Brain microvascular endothelial cell (primary cell): ENCODE measurements at regions not wholly inside any gene's neighbourhood (a gene's known extent, or its start where the extent isn't known, plus 50 kb on each side); places are given as distances from the start of the nearest gene placed in this dataset.

Source experiments
- DNase-seq: peaks from one replicate; pipeline ENCODE4 v3.0.0-alpha.2; 2020
- H3K27ac ChIP-seq: fragments of 250-450 bp; sonication (Bioruptor Pico); 2 replicates; pipeline ENCODE4 v1.5.1; 2020; ENCODE audit warnings: mild to moderate bottlenecking, moderate library complexity
- H3K27me3 ChIP-seq: fragments of 250-450 bp; sonication (Bioruptor Pico); replicated peaks from 2 replicates; pipeline ENCODE4 v1.5.1; 2020; ENCODE audit warnings: mild to moderate bottlenecking
- H3K36me3 ChIP-seq: fragments of 250-450 bp; sonication (Bioruptor Pico); replicated peaks from 2 replicates; pipeline ENCODE4 v1.5.1; 2020; ENCODE audit warnings: mild to moderate bottlenecking
- H3K4me3 ChIP-seq: 2 replicates; pipeline ENCODE4 v1.5.1; 2011; ENCODE audit warnings: low read depth, mild to moderate bottlenecking, control low read depth, low read length, moderate library complexity
- in situ Hi-C: cut with HindIII; loops from 2 replicates; pipeline ENCODE4 v1.10.0; 2017; ENCODE audit warnings: low sequenced_read_pairs, low pct_ligation_motif_present
- TF ChIP-seq, protein P1 (sequence below): IDR thresholded peaks from 2 replicates; pipeline ENCODE4 v1.5.1; 2011; ENCODE audit warnings: low read depth, mild to moderate bottlenecking, moderate library complexity, low read length, control low read depth, inconsistent platforms; ENCODE audit errors: missing control alignments

DNA sequence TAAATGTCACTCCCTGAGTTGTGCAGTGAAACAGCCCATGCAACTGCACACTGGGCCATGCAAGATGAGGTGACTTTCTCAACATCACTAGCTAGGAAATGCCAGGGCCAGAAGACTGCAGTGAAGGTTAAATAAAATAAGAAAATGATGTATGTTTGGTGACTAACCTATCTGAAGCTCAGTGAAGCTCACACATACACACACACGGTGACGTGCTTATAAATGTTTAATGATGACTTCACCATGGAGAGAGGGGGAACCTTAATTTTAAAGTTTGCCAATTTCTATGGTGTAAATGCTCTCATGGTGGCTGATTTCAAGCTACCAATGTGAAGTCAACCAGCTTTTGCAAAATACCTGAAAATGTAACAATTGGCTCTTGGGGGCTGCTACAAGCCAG lies 166.4 kb downstream of the MAF start:
- no peak for DNase-seq
- no peak overlapping the region for H3K4me3 ChIP-seq
- no peaks in the 10 kb centered on the region for H3K27me3 ChIP-seq
- TF ChIP-seq, protein P1, sequence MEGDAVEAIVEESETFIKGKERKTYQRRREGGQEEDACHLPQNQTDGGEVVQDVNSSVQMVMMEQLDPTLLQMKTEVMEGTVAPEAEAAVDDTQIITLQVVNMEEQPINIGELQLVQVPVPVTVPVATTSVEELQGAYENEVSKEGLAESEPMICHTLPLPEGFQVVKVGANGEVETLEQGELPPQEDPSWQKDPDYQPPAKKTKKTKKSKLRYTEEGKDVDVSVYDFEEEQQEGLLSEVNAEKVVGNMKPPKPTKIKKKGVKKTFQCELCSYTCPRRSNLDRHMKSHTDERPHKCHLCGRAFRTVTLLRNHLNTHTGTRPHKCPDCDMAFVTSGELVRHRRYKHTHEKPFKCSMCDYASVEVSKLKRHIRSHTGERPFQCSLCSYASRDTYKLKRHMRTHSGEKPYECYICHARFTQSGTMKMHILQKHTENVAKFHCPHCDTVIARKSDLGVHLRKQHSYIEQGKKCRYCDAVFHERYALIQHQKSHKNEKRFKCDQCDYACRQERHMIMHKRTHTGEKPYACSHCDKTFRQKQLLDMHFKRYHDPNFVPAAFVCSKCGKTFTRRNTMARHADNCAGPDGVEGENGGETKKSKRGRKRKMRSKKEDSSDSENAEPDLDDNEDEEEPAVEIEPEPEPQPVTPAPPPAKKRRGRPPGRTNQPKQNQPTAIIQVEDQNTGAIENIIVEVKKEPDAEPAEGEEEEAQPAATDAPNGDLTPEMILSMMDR = no peak
- no peaks in the 10 kb centered on the region for H3K36me3 ChIP-seq
- H3K27ac ChIP-seq = no peak overlapping the region
- in situ Hi-C loops = no loop called here

GRCh38 chr16:79431923-79432322 lies 168.6 kb downstream of the MAF start:
- Histone ChIP-seq H3K27me3 (no peaks in the 10 kb centered on the region), H3K27ac (no peak overlapping the region), H3K4me3 (no peak overlapping the region), H3K36me3 (no peaks in the 10 kb centered on the region)
- no peak for DNase-seq
- TF ChIP-seq, protein P1 = no peak
- in situ Hi-C loops = no loop called here

DNA sequence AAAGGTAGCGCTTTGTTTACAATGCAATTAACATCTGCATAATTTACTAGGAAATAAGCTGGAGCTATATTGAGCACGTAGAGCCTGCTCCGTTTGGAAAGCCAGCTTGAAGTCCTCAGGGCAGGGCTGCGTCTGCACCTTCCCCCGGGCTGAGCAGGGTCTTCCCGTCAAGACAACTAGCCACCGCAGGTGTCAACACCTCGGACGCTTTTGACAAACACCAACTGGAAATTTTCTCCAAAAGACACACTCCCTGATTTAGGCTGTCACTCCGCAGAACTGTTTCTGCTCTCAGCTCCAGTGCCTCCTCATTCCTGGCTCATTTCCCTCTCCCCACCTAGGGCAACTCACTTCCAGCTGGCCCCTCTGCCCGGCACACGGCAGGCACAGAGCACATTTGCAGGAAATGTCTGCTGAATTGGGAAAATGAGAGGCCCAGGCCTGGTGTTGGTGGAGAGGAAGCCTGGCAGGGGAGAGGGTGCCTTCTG lies 170.3 kb downstream of the MAF start:
- H3K27me3 ChIP-seq = no peaks in the 10 kb centered on the region
- no peaks in the 10 kb centered on the region for H3K36me3 ChIP-seq
- in situ Hi-C loops = no loop called here
- no peak overlapping the region for H3K27ac ChIP-seq
- H3K4me3 ChIP-seq = no peak overlapping the region
- DNase-seq = no peak
- TF ChIP-seq, protein P1 = no peak

DNA sequence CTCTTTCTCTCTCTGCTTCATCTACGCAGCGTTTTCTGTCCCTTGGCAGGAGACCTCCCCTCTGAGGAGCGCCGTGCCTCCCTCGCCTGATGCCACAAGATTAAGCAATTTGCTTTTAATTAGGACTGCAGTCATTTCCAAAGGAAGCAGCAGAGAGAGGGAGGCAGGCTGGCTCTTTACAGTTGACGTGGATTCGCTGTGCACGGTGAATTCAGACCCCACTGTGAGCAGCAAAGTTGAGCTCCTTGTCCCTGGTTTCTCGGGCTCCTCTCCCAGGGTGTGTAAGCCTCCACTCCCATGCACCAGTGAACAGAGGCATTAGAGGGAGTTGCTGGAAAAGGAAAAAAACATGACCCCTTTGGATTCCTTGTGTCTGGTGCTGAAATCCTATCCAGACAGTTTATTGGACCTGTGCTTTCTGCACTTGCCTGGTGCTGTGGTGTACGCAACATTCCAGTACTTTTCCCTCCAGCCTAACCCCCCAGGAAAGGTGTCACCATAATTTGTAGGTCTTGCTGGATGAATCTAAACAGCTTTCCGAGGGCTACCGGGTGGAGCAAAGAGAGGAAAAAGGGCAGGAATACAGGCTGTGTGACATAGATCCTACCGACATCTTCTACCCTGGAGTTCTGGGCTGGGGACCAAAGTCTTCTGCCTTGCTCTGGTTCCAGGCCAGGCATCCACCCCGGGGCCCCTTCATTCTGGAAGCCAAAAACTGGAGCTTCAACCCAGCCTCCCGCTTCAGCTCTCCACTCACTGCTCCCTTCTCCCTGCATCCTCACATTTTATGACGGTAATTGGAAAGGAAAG lies 171.0 kb downstream of the MAF start:
- H3K27ac ChIP-seq = no peak overlapping the region
- no peak overlapping the region for H3K4me3 ChIP-seq
- DNase-seq = no peak
- no peaks in the 10 kb centered on the region for H3K27me3 ChIP-seq
- TF ChIP-seq, protein P1 = no peak
- in situ Hi-C loops = no loop called here
- H3K36me3 ChIP-seq = no peaks in the 10 kb centered on the region

DNA sequence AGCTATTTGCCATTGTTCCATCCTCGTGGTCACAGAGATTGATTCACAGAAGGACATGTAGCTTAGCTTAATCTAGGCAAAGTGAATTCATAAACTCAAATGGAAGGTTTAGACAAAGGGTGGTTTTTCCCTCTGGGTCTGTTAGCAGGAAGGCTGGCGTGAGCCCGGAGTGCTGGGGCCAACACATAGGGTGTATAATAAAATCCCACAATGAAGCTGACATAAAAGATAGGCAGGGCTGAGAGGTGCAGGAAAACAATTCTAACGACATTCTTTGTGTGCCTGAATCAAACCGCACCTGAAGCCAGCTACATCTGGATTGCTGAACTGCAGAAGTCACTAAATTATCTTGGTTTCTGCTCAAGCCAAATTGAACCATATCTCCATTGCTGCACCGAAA lies 173.9 kb downstream of the MAF start:
- no peak for DNase-seq
- no peaks in the 10 kb centered on the region for H3K36me3 ChIP-seq

More for the DNA sequence above, 173.9 kb downstream of the MAF start:
- in situ Hi-C loops = no loop called here
- TF ChIP-seq, protein P1 = no peak
- H3K27me3 ChIP-seq = no peaks in the 10 kb centered on the region
- no peak overlapping the region for H3K27ac ChIP-seq
- no peak overlapping the region for H3K4me3 ChIP-seq
